H1 (cell line): ENCODE measurements at regions not wholly inside any gene's neighbourhood (a gene's known extent, or its start where the extent isn't known, plus 50 kb on each side); places are given as distances from the start of the nearest gene placed in this dataset.

Source experiments
- CTCF ChIA-PET: fragments of 300-600 bp; sonication (Branson Sonifier 250); formaldehyde crosslinking; loops from one replicate; lab custom pipeline; 2021; ENCODE audit not compliant: partially characterized antibody; lab: Charles Lee
- POLR2A ChIA-PET: fragments of 300-600 bp; sonication (Branson Sonifier 250); formaldehyde crosslinking; loops from one replicate; lab custom pipeline; 2021; ENCODE audit warnings: inconsistent platforms; ENCODE audit not compliant: partially characterized antibody; lab: Charles Lee
- DNase-seq, 2 experiments: peaks; one replicate each; pipeline versions ENCODE4 v3.0.0 to v3.0.0-alpha.2; 2010 to 2022; ENCODE audit warnings: low spot score in 2 of 2, low read depth in 1 of 2, mixed read lengths in 1 of 2
- FAIRE-seq: peaks from 2 replicates; lab custom pipeline; 2011; peaks lifted over from hg19 to GRCh38; lab: Jason Lieb, UNC
- H2AFZ ChIP-seq: 2 replicates; pipeline ENCODE4 v1.8.1; 2012; ENCODE audit warnings: low read length, inconsistent platforms
- H2AK5ac ChIP-seq: 2 replicates; pipeline ENCODE4 v1.6.1; 2013; ENCODE audit warnings: low read depth, low read length
- H2BK120ac ChIP-seq: replicated peaks from 2 replicates; pipeline ENCODE3; 2013; ENCODE audit warnings: low read depth, low read length, inconsistent platforms
- H2BK12ac ChIP-seq: 2 replicates; pipeline ENCODE4 v1.6.1; 2013; ENCODE audit warnings: low read depth, low read length
- H2BK15ac ChIP-seq: 2 replicates; pipeline ENCODE4 v1.6.1; 2013; ENCODE audit warnings: low read length
- H2BK20ac ChIP-seq: 2 replicates; pipeline ENCODE4 v1.6.1; 2013; ENCODE audit warnings: low read length
- H2BK5ac ChIP-seq: 2 replicates; pipeline ENCODE4 v1.6.1; 2013; ENCODE audit warnings: low read depth, low read length
- H3K14ac ChIP-seq: 2 replicates; pipeline ENCODE4 v1.6.1; 2013; ENCODE audit warnings: inconsistent platforms; ENCODE audit not compliant: insufficient read length
- H3K18ac ChIP-seq: 2 replicates; pipeline ENCODE4 v1.6.1; 2013; ENCODE audit warnings: low read length; ENCODE audit errors: extremely low read depth
- H3K23ac ChIP-seq: 2 replicates; pipeline ENCODE4 v1.6.1; 2013; ENCODE audit warnings: inconsistent platforms; ENCODE audit not compliant: insufficient read length
- H3K23me2 ChIP-seq: 2 replicates; pipeline ENCODE4 v1.6.1; 2013; ENCODE audit warnings: low read depth, low read length
- H3K27ac ChIP-seq: 2 replicates; pipeline ENCODE4 v1.6.1; 2011; ENCODE audit warnings: low read depth, low read length, inconsistent platforms
- H3K27me3 ChIP-seq, 4 experiments: replicated peaks in 1 of 4; 1 replicate in 1 of 4; 2 replicates in 3 of 4; pipeline versions ENCODE4 v1.6.1 to v1.8.1; 2011 to 2013; ENCODE audit warnings: low read length in 3 of 4, mild to moderate bottlenecking in 3 of 4, inconsistent platforms in 2 of 4, mixed read lengths in 2 of 4, moderate library complexity in 1 of 4; ENCODE audit not compliant: control insufficient read depth in 3 of 4, insufficient read depth in 3 of 4; ENCODE audit errors: extremely low read depth in 1 of 4
- H3K36me3 ChIP-seq, 4 experiments: 2 replicates each; pipeline versions ENCODE4 v1.6.1 to v1.8.1; 2011 to 2013; ENCODE audit warnings: mild to moderate bottlenecking in 4 of 4, low read length in 3 of 4, moderate library complexity in 2 of 4, control low read depth in 1 of 4, inconsistent platforms in 1 of 4; ENCODE audit not compliant: insufficient read depth in 4 of 4, control insufficient read depth in 2 of 4
- H3K4ac ChIP-seq: replicated peaks from 2 replicates; pipeline ENCODE3; 2013; ENCODE audit warnings: low read length, low read depth, mixed read lengths, inconsistent platforms; ENCODE audit not compliant: insufficient read length
- H3K4me1 ChIP-seq, 4 experiments: replicated peaks in 1 of 4; 1 replicate in 1 of 4; 2 replicates in 3 of 4; pipeline versions ENCODE4 v1.6.1 to v1.8.1; 2011 to 2013; ENCODE audit warnings: low read length in 3 of 4, inconsistent platforms in 2 of 4, mixed read lengths in 1 of 4; ENCODE audit not compliant: insufficient read depth in 4 of 4, control insufficient read depth in 3 of 4
- H3K4me2 ChIP-seq, 2 experiments: 2 replicates each; pipeline versions ENCODE4 v1.6.1 to v1.8.1; 2011 to 2013; ENCODE audit warnings: low read depth in 2 of 2, low read length in 2 of 2, control low read depth in 1 of 2, inconsistent platforms in 1 of 2, mild to moderate bottlenecking in 1 of 2; ENCODE audit not compliant: insufficient read depth in 1 of 2
- H3K4me3 ChIP-seq, 4 experiments: fragments of 200-600, 300-600 bp in 1 of 4; sonication (generic), shearing (Covaris generic), sonication (Bioruptor Twin) in 1 of 4; 2 replicates each; pipeline versions ENCODE4 v1.5.1 to v1.8.1; 2011 to 2016; ENCODE audit warnings: low read length in 4 of 4, low read depth in 3 of 4, control low read depth in 2 of 4, inconsistent platforms in 2 of 4, mild to moderate bottlenecking in 2 of 4, mixed read lengths in 1 of 4, moderate library complexity in 1 of 4; ENCODE audit not compliant: insufficient read depth in 2 of 4; ENCODE audit errors: extremely low read depth in 1 of 4
- H3K56ac ChIP-seq: replicated peaks from 2 replicates; pipeline ENCODE3; 2013; ENCODE audit warnings: low read depth, mild to moderate bottlenecking, mixed read lengths, low read length, inconsistent platforms; ENCODE audit not compliant: insufficient read length
- H3K79me1 ChIP-seq: 2 replicates; pipeline ENCODE4 v1.6.1; 2013; ENCODE audit warnings: low read depth, low read length, control low read depth
- H3K79me2 ChIP-seq, 2 experiments: 2 replicates each; pipeline versions ENCODE4 v1.6.1 to v1.8.1; 2012 to 2013; ENCODE audit warnings: low read length in 2 of 2, mild to moderate bottlenecking in 2 of 2, inconsistent platforms in 1 of 2; ENCODE audit not compliant: insufficient read depth in 2 of 2, control insufficient read depth in 1 of 2
- H3K9ac ChIP-seq, 4 experiments: replicated peaks in 1 of 4; 1 replicate in 1 of 4; 2 replicates in 3 of 4; pipeline versions ENCODE4 v1.6.1 to v1.8.1; 2011 to 2013; ENCODE audit warnings: low read depth in 3 of 4, low read length in 3 of 4, control low read depth in 2 of 4, mild to moderate bottlenecking in 2 of 4, moderate library complexity in 2 of 4, inconsistent platforms in 1 of 4; ENCODE audit errors: extremely low read depth in 1 of 4
- H3K9me3 ChIP-seq, 2 experiments: 2 replicates each; pipeline versions ENCODE4 v1.6.1 to v1.8.1; 2012 to 2013; ENCODE audit warnings: mild to moderate bottlenecking in 2 of 2, moderate library complexity in 2 of 2, control low read depth in 1 of 2, inconsistent platforms in 1 of 2, low read depth in 1 of 2, low read length in 1 of 2, mixed read lengths in 1 of 2; ENCODE audit not compliant: insufficient read depth in 2 of 2
- H4K20me1 ChIP-seq, 2 experiments: replicated peaks in 1 of 2; 2 replicates each; pipeline versions ENCODE3 to v1.8.1; 2011 to 2013; ENCODE audit warnings: inconsistent platforms in 2 of 2, low read length in 2 of 2, mild to moderate bottlenecking in 1 of 2; ENCODE audit not compliant: insufficient read depth in 2 of 2, control insufficient read depth in 1 of 2
- H4K5ac ChIP-seq: 2 replicates; pipeline ENCODE4 v1.6.1; 2013; ENCODE audit warnings: low read length, low read depth, mixed read lengths, inconsistent platforms; ENCODE audit not compliant: insufficient read length
- H4K8ac ChIP-seq: 2 replicates; pipeline ENCODE4 v1.8.0; 2013; ENCODE audit warnings: mild to moderate bottlenecking, moderate library complexity, low read length, inconsistent platforms; ENCODE audit not compliant: insufficient read depth; ENCODE audit errors: extremely low read depth
- H4K91ac ChIP-seq: replicated peaks from 2 replicates; pipeline ENCODE3; 2013; ENCODE audit warnings: low read length, mixed read lengths, inconsistent platforms; ENCODE audit not compliant: insufficient read length
- CBX5 ChIP-seq: fragments of 300-800, 300-1000 bp; sonication (generic); IDR thresholded peaks from 2 replicates; pipeline ENCODE4 v1.7.1; 2016; ENCODE audit warnings: antibody characterized with exemption, low read length, low read depth
- GABPA ChIP-seq: IDR thresholded peaks from 2 replicates; pipeline ENCODE4 v1.6.1; 2011; ENCODE audit warnings: mild to moderate bottlenecking, low read length, moderate library complexity, borderline replicate concordance; ENCODE audit not compliant: insufficient read depth
- HDAC2 ChIP-seq, 2 experiments: fragments of 300-600 bp in 1 of 2; sonication (generic) in 1 of 2; IDR thresholded peaks; 2 replicates each; pipeline ENCODE4 v1.6.1; 2011 to 2012; ENCODE audit warnings: low read depth in 2 of 2, low read length in 2 of 2, mild to moderate bottlenecking in 2 of 2, moderate library complexity in 2 of 2, borderline replicate concordance in 1 of 2, inconsistent platforms in 1 of 2
- JUND ChIP-seq: IDR thresholded peaks from 2 replicates; pipeline ENCODE4 v1.6.1; 2011; ENCODE audit warnings: mild to moderate bottlenecking, improper control_type of control experiment, low read length
- TAF7 ChIP-seq: optimal IDR thresholded peaks from 2 replicates; pipeline ENCODE3; 2011; ENCODE audit warnings: low read depth, mild to moderate bottlenecking, inconsistent platforms, low read length, moderate library complexity, borderline replicate concordance
- TEAD4 ChIP-seq: IDR thresholded peaks from 2 replicates; pipeline ENCODE4 v1.6.1; 2012; ENCODE audit warnings: low read depth, low read length, inconsistent platforms, mixed read lengths
- WGBS, 2 experiments: shearing (Covaris generic) in 1 of 2; methylation state at CpG; one replicate each; pipeline versions ENCODE4 v1.1.6 to v1.1.7; 2013 to 2015; ENCODE audit warnings: low lambda C conversion rate in 2 of 2, mixed read lengths in 2 of 2, inconsistent platforms in 1 of 2, low coverage in 1 of 2, missing lambda C conversion rate in 1 of 2; ENCODE audit not compliant: insufficient replicate concordance in 2 of 2, insufficient coverage in 1 of 2, insufficient read length in 1 of 2; ENCODE audit errors: extremely low coverage in 1 of 2, missing lambda C conversion rate in 1 of 2; 5-methylcytosine and 5-hydroxymethylcytosine counted together

DNA sequence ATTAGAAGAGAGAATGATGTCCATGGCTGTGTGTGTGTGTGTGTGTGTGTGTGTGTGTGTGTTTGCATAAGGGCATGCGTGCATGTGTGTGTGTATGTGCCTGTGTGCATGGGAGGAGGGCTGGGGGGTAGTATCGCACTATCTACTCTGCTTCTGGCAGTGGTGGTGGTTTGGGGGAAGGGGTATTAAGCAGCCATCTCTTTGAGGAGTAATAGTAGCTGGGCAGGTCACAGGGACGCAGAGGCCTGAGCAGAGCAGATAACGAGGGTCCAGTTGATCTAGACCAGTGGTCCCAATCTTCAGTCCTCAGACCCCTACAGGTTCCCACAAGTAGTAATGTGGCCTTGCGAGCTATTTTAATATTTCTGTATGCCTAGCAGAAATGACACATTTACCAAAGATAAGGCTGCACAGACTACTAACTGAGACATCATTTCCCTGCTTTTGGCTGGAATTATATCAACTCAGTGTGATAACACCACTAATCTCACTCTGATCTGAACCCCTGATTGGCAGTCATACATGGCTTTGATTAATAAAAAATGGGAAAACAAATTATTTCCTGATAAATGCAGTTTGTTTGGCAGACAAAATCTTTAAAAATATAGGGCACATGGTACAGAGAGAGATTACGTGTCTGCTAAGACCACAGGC, 354.3 kb downstream of the BUD13 start:
- no peaks in the 10 kb centered on the region for H3K79me2 ChIP-seq
- no peak overlapping the region for H3K23ac ChIP-seq
- no peak overlapping the region for H4K91ac ChIP-seq
- no peak overlapping the region for H2BK120ac ChIP-seq
- H3K27ac ChIP-seq, result no peak overlapping the region
- H4K5ac ChIP-seq, result no peak overlapping the region
- DNase-seq, result no peak
- no peak overlapping the region for H3K56ac ChIP-seq
- no peak overlapping the region for H3K4me3 ChIP-seq
- H3K4me2 ChIP-seq, result no peak overlapping the region
- no peaks in the 10 kb centered on the region for H3K27me3 ChIP-seq
- no peak overlapping the region for H2AK5ac ChIP-seq
- TF ChIP-seq HDAC2 (IDR thresholded peaks at IDR 0.05; ENCODE audit: borderline replicate concordance in 1 of 2, low read depth in 2 of 2, low read length in 2 of 2), result no peak
- no peak for TF ChIP-seq JUND
- TF ChIP-seq CBX5, result no peak
- TF ChIP-seq GABPA, result no peak
- no peak for TF ChIP-seq TEAD4
- TF ChIP-seq TAF7, result no peak
- no peak overlapping the region for H3K9ac ChIP-seq
- ChIA-PET POLR2A (interaction anchor here (0.6 kb wide), 1 partner anchor 24 kb away, joined by 3 read pairs; no protein-coding TSS in a partner anchor), CTCF (interaction anchor here (0.6 to 1.4 kb wide), 7 partner anchors 11 to 1248 kb away, joined by 3 to 5 read pairs (median 3); no protein-coding TSS in a partner anchor)
- no peak for FAIRE-seq
- peaks cover 0 to 4% of the 10 kb centered on the region in 2 experiments; a peak in 1 of 4 replicates for H3K9me3 ChIP-seq
- no peak overlapping the region for H3K4ac ChIP-seq
- no peak overlapping the region for H2BK15ac ChIP-seq
- no peak overlapping the region for H2AFZ ChIP-seq
- H3K4me1 ChIP-seq, result peaks cover 5 to 16% (median 14%) of the 10 kb centered on the region in 4 experiments; a peak in 5 of 7 replicates
- no peak overlapping the region for H3K14ac ChIP-seq
- no peak overlapping the region for H2BK20ac ChIP-seq
- WGBS, 2 experiments, result 87% methylated on average over 5 of the region's 6 CpGs; no CpG with 5 or more reads in 1 of the 2 experiments
- H4K8ac ChIP-seq, result no peak overlapping the region
- no peaks in the 10 kb centered on the region; the same call in 1 of the 2 replicates for H3K79me1 ChIP-seq
- no peak overlapping the region for H2BK5ac ChIP-seq
- H4K20me1 ChIP-seq, result peaks cover 0 to 2% of the 10 kb centered on the region in 2 experiments
- H3K18ac ChIP-seq, result no peak overlapping the region
- H3K23me2 ChIP-seq, result peaks cover 2% of the 10 kb centered on the region; the same call in 1 of the 2 replicates
- H2BK12ac ChIP-seq, result no peak overlapping the region
- no peaks in the 10 kb centered on the region for H3K36me3 ChIP-seq
